ENCODE measurements at regions not wholly inside any gene's neighbourhood (a gene's known extent, or its start where the extent isn't known, plus 50 kb on each side); places are given as distances from the start of the nearest gene placed in this dataset.

DNA sequence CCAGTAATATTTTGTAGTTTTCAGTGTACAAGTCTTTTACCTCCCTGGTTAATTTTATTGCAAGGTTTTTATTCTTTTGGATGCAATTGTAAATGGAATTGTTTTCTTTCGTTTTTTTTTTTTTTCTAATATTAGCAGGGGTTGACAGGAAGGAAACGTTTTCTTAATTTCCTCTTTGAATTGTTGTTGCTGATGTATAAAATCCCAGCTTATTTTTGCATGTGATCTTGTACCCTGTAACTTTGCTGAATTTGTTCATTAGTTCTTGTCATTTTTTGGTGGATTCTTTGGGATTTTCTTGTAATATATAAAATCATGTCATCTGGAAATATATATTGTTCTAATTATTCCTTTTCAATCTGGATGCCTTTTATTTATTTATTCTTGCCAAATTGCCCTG is 65.0 kb upstream of the ANKH start:
- H3K79me2 ChIP-seq (ENCODE audit: control insufficient read depth, insufficient read depth, low read length), result no peaks in the 10 kb centered on the region
- FAIRE-seq, result no peak
- no peaks in the 10 kb centered on the region for H3K9me1 ChIP-seq (ENCODE audit: control insufficient read depth, insufficient read depth, low read length)
- DNase-seq (ENCODE audit: extremely low read depth in 1 of 4, low spot score in 3 of 4), result no peak
- 0% methylated on average over 2 of the region's 2 CpGs for WGBS (ENCODE audit: insufficient coverage, low coverage, missing lambda C conversion rate)
- H3K9ac ChIP-seq (ENCODE audit: insufficient read depth in 1 of 2, low read depth in 2 of 2, low read length in 2 of 2), result no peak overlapping the region
- TF ChIP-seq XRCC3 (IDR thresholded peaks at IDR 0.05), result no peak
- no peak for TF ChIP-seq TSC22D4 (tag; IDR thresholded peaks at IDR 0.05)
- TF ChIP-seq ASH1L (IDR thresholded peaks at IDR 0.05; ENCODE audit: borderline replicate concordance, low read depth, partially characterized antibody), result no peak
- TF ChIP-seq, protein P1, sequence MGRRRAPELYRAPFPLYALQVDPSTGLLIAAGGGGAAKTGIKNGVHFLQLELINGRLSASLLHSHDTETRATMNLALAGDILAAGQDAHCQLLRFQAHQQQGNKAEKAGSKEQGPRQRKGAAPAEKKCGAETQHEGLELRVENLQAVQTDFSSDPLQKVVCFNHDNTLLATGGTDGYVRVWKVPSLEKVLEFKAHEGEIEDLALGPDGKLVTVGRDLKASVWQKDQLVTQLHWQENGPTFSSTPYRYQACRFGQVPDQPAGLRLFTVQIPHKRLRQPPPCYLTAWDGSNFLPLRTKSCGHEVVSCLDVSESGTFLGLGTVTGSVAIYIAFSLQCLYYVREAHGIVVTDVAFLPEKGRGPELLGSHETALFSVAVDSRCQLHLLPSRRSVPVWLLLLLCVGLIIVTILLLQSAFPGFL (CRISPR knock-in tag; IDR thresholded peaks at IDR 0.05), result no peak
- TF ChIP-seq TEAD2 (tag; IDR thresholded peaks at IDR 0.05), result no peak
- TF ChIP-seq ZNF12 (CRISPR knock-in tag; IDR thresholded peaks at IDR 0.05), result no peak
- TF ChIP-seq, protein P2, sequence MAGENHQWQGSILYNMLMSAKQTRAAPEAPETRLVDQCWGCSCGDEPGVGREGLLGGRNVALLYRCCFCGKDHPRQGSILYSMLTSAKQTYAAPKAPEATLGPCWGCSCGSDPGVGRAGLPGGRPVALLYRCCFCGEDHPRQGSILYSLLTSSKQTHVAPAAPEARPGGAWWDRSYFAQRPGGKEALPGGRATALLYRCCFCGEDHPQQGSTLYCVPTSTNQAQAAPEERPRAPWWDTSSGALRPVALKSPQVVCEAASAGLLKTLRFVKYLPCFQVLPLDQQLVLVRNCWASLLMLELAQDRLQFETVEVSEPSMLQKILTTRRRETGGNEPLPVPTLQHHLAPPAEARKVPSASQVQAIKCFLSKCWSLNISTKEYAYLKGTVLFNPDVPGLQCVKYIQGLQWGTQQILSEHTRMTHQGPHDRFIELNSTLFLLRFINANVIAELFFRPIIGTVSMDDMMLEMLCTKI (IDR thresholded peaks at IDR 0.05; ENCODE audit: partially characterized antibody), result no peak
- TF ChIP-seq, protein P3, sequence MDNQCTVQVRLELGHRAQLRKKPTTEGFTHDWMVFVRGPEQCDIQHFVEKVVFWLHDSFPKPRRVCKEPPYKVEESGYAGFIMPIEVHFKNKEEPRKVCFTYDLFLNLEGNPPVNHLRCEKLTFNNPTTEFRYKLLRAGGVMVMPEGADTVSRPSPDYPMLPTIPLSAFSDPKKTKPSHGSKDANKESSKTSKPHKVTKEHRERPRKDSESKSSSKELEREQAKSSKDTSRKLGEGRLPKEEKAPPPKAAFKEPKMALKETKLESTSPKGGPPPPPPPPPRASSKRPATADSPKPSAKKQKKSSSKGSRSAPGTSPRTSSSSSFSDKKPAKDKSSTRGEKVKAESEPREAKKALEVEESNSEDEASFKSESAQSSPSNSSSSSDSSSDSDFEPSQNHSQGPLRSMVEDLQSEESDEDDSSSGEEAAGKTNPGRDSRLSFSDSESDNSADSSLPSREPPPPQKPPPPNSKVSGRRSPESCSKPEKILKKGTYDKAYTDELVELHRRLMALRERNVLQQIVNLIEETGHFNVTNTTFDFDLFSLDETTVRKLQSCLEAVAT (IDR thresholded peaks at IDR 0.05), result no peak
- no peaks in the 10 kb centered on the region for H3K36me3 ChIP-seq (ENCODE audit: control insufficient read depth, insufficient read depth, low read length)
- ChIA-PET POLR2A (no interaction called here), CTCF (ENCODE audit: low intra/inter-chr PET ratio) (no interaction called here)
- H3K27me3 ChIP-seq (ENCODE audit: control insufficient read depth in 2 of 2, insufficient read depth in 2 of 2, low read length in 2 of 2), result peaks cover 0 to 4% of the 10 kb centered on the region in 2 experiments; a peak in 2 of 5 replicates
- BruUV-seq (replicated peaks), result no TSS peak
- H3K4me3 ChIP-seq, result no peak overlapping the region
- H3K4me1 ChIP-seq (replicated peaks in 1 of 2; ENCODE audit: control insufficient read depth in 2 of 2, insufficient read depth in 2 of 2, low read length in 2 of 2), result no peaks in the 10 kb centered on the region
- H4K20me1 ChIP-seq (replicated peaks; ENCODE audit: control insufficient read depth, insufficient read depth, low read length), result no peaks in the 10 kb centered on the region
- no peak overlapping the region for H2AFZ ChIP-seq (ENCODE audit: low read depth, low read length)
- ATAC-seq, result no peak
- no peaks in the 10 kb centered on the region for H3K9me3 ChIP-seq (replicated peaks; ENCODE audit: control insufficient read depth, insufficient read depth, low read depth, low read length)
- in situ Hi-C loops (cut with MboI) (no loop called here), intact Hi-C loops (cut with micrococcal nuclease) (no loop called here)
- H3K27ac ChIP-seq (ENCODE audit: extremely low read depth, low read depth, low read length), result no peak overlapping the region
- no peak overlapping the region for H3K4me2 ChIP-seq (ENCODE audit: insufficient read depth, low read length)

All from K562 (cell line).